Prostate gland (tissue), 2 donors: ENCODE measurements at regions not wholly inside any gene's neighbourhood (a gene's known extent, or its start where the extent isn't known, plus 50 kb on each side); places are given as distances from the start of the nearest gene placed in this dataset.

Experiments
- POLR2A ChIP-seq: fragments of 450-650 bp; IDR thresholded peaks from one replicate; pipeline ENCODE4 v1.6.1; 2016; ENCODE audit warnings: antibody characterized with exemption, mild to moderate bottlenecking
- TF ChIP-seq, protein P1 (sequence below), 4 experiments: fragments of 200-600 bp in 2 of 4; fragments of 450-650 bp in 2 of 4; sonication (generic) in 2 of 4; IDR thresholded peaks; 1 replicate in 3 of 4; 2 replicates in 1 of 4; pipeline ENCODE4 v1.5.1; 2016 to 2019; ENCODE audit warnings: antibody characterized with exemption in 4 of 4, mild to moderate bottlenecking in 2 of 4, moderate library complexity in 2 of 4

DNA sequence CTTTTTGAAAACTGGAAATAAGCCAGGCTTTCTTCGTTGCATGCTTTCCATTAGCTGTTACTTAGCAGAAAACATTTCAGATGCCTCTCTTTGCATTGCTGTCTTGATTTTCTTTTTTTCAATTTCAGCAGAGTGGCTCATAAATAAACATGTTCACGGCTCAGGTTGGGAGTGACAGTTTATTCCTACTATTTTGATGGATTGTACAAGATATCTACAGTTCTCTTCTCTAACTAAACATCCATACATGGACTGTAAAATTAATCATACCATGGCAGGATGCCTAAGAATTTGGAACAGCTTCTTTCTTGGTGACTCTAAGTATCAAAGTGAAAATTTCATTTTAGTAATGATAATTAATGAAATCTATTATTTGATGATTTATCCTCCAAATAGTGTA, 130.5 kb upstream of the EPHA7 start:
- TF ChIP-seq POLR2A = no peak
- TF ChIP-seq, protein P1, sequence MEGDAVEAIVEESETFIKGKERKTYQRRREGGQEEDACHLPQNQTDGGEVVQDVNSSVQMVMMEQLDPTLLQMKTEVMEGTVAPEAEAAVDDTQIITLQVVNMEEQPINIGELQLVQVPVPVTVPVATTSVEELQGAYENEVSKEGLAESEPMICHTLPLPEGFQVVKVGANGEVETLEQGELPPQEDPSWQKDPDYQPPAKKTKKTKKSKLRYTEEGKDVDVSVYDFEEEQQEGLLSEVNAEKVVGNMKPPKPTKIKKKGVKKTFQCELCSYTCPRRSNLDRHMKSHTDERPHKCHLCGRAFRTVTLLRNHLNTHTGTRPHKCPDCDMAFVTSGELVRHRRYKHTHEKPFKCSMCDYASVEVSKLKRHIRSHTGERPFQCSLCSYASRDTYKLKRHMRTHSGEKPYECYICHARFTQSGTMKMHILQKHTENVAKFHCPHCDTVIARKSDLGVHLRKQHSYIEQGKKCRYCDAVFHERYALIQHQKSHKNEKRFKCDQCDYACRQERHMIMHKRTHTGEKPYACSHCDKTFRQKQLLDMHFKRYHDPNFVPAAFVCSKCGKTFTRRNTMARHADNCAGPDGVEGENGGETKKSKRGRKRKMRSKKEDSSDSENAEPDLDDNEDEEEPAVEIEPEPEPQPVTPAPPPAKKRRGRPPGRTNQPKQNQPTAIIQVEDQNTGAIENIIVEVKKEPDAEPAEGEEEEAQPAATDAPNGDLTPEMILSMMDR (IDR thresholded peaks at IDR 0.05) = no peak
